Pancreas (tissue), 10 donors: ENCODE measurements at regions not wholly inside any gene's neighbourhood (a gene's known extent, or its start where the extent isn't known, plus 50 kb on each side); places are given as distances from the start of the nearest gene placed in this dataset.
A peak's percentile ranks its signal among the peaks of the same experiment; 100 is the strongest.
"Not testable (repeated sequence)": the region's sequence is repeated elsewhere in the genome, so short reads cannot be mapped to it uniquely, and the experiment has no call there.

Experiments used
- ATAC-seq, 4 donors: fragments of 200-7000 bp; cut with Tn5 transposase; one replicate each; pipeline versions ENCODE4 v1.8.0 to v1.9.1; 2020; ENCODE audit warnings: mild to moderate bottlenecking in 4 of 4, moderate library complexity in 4 of 4
- DNase-seq, 6 donors: peaks; one replicate each; pipeline ENCODE4 v3.0.0-alpha.2; 2020
- FAIRE-seq: peaks from 2 replicates; lab custom pipeline; 2012; peaks lifted over from hg19 to GRCh38; lab: Jason Lieb, UNC
- H3K27ac ChIP-seq, 4 donors: fragments of 200-600 bp; sonication (generic); 1 replicate in 3 of 4; 2 replicates in 1 of 4; pipeline versions ENCODE4 v1.5.0 to v1.8.0; 2020
- H3K27me3 ChIP-seq, 4 donors: fragments of 200-600 bp; one replicate each; pipeline ENCODE4 v1.8.0; 2021
- H3K36me3 ChIP-seq, 3 donors: fragments of 200-600 bp; sonication (generic) in 1 of 3; one replicate each; pipeline versions ENCODE4 v1.5.0 to v1.8.0; 2020 to 2021
- H3K4me1 ChIP-seq, 3 donors: fragments of 200-600 bp; one replicate each; pipeline ENCODE4 v1.8.0; 2021
- H3K4me3 ChIP-seq, 4 donors: fragments of 200-600 bp; sonication (generic) in 2 of 4; one replicate each; pipeline versions ENCODE4 v1.5.0 to v1.8.0; 2020 to 2021
- H3K9me3 ChIP-seq, 4 donors: fragments of 200-600 bp; one replicate each; pipeline ENCODE4 v1.8.0; 2021
- CTCF ChIP-seq, 4 donors: fragments of 200-600 bp; sonication (generic) in 3 of 4; IDR thresholded peaks; one replicate each; pipeline versions ENCODE4 v1.5.0 to v1.8.0; 2021; ENCODE audit warnings: antibody characterized with exemption in 4 of 4
- WGBS, 2 donors: extraction: QIAGEN DNeasy Blood & Tissue Kit; methylation state at CpG; one replicate each; pipeline ENCODE4 v1.1.7; 2013; 5-methylcytosine and 5-hydroxymethylcytosine counted together
- intact Hi-C, 3 donors: fragments of 100-400 bp; cut with DNase I; formaldehyde crosslinking; loops; one replicate each; pipeline versions ENCODE4 v1.11.1 to v1.14.2; 2022
- donor health status: healthy with polysubstance abuse.
- donor health status: DM: no; HTN: no; CAD: no; lungs with moderate emphysema.
- donor health status: DM: no; HTN: no; CAD: no.
- donor health status: control.
- donor health status: control.
- donor health status: Bipolar disorder and iron deficiency.
- donor health status: DM: yes; HTN: yes; CAD: no.
- donor health status: DM: no; HTN: no; CAD: no.
- donor health status: DM: no; HTN: no; CAD: no.
- donor health status: DM: yes; HTN: yes; CAD: no.

GRCh38 chr2:44102790-44103562 is 65.7 kb upstream of the PPM1B start:
- TF ChIP-seq CTCF (IDR thresholded peaks at IDR 0.05), result no peak
- no peaks in the 10 kb centered on the region for H3K36me3 ChIP-seq
- 72 to 76% methylated on average over 8 of the region's 8 CpGs for WGBS, 2 donors
- no peaks in the 10 kb centered on the region for H3K9me3 ChIP-seq
- no peaks in the 10 kb centered on the region for H3K27me3 ChIP-seq
- intact Hi-C loops, result no loop called here
- no peak overlapping the region for H3K4me3 ChIP-seq
- ATAC-seq (no peak), FAIRE-seq (no peak), DNase-seq (no peak)
- no peak overlapping the region for H3K27ac ChIP-seq
- no peaks in the 10 kb centered on the region for H3K4me1 ChIP-seq

GRCh38 chr2:44103639-44104038 is 65.0 kb upstream of the PPM1B start:
- intact Hi-C loops, result no loop called here
- Histone ChIP-seq H3K36me3 (no peaks in the 10 kb centered on the region), H3K4me3 (no peak overlapping the region), H3K9me3 (no peaks in the 10 kb centered on the region), H3K4me1 (no peaks in the 10 kb centered on the region), H3K27ac (no peak overlapping the region), H3K27me3 (no peaks in the 10 kb centered on the region)
- no peak for TF ChIP-seq CTCF (IDR thresholded peaks at IDR 0.05)
- FAIRE-seq (no peak), DNase-seq (no peak), ATAC-seq (no peak)
- WGBS, 2 donors, result 87 to 92% methylated on average over 6 of the region's 6 CpGs

- FAIRE-seq, result peak; percentile 29
- no peak for TF ChIP-seq CTCF (IDR thresholded peaks at IDR 0.05)
- WGBS, 2 donors, result 88 to 95% methylated on average over 1 of the region's 1 CpG
Measured at GRCh38 chr2:44104855-44105271, 63.8 kb upstream of the PPM1B start.

GRCh38 chr2:44106509-44106908 is 62.2 kb upstream of the PPM1B start:
- H3K36me3 ChIP-seq, H3K27me3 ChIP-seq, H3K4me3 ChIP-seq, FAIRE-seq, H3K9me3 ChIP-seq, DNase-seq, H3K4me1 ChIP-seq, ATAC-seq, H3K27ac ChIP-seq, intact Hi-C loops: not testable (repeated sequence)
- WGBS, 2 donors, result 81 to 89% methylated on average over 9 of the region's 9 CpGs

More at GRCh38 chr2:44104855-44105271, 63.8 kb upstream of the PPM1B start:
- intact Hi-C loops, result no loop called here
- DNase-seq, result no peak
- no peak for ATAC-seq
- Histone ChIP-seq H3K4me1 (no peaks in the 10 kb centered on the region), H3K27ac (no peak overlapping the region), H3K9me3 (no peaks in the 10 kb centered on the region), H3K4me3 (no peak overlapping the region), H3K36me3 (no peaks in the 10 kb centered on the region), H3K27me3 (no peaks in the 10 kb centered on the region)

- Histone ChIP-seq H3K27ac (no peak overlapping the region), H3K9me3 (no peaks in the 10 kb centered on the region), H3K4me3 (no peak overlapping the region), H3K36me3 (no peaks in the 10 kb centered on the region), H3K27me3 (no peaks in the 10 kb centered on the region), H3K4me1 (no peaks in the 10 kb centered on the region)
- FAIRE-seq (no peak), ATAC-seq (no peak), DNase-seq (no peak)
- intact Hi-C loops, result no loop called here
- 70 to 72% methylated on average over 5 of the region's 5 CpGs for WGBS, 2 donors
- no peak for TF ChIP-seq CTCF (IDR thresholded peaks at IDR 0.05)
Measured at GRCh38 chr2:44107086-44107740, 61.5 kb upstream of the PPM1B start.
